Activated B cell treated with CpG ODN at 0.5 μM for 24 hours (primary cell): ENCODE measurements at regions not wholly inside any gene's neighbourhood (a gene's known extent, or its start where the extent isn't known, plus 50 kb on each side); places are given as distances from the start of the nearest gene placed in this dataset.

ENCODE experiments used
- ATAC-seq: fragments of 200-7000 bp; cut with Tn5 transposase; one replicate; pipeline ENCODE4 v1.10.0; 2021; ENCODE audit warnings: low read depth, mild to moderate bottlenecking, moderate library complexity
- CTCF ChIA-PET: fragments of 350-600 bp; sonication (Branson Sonifier 250); formaldehyde crosslinking; loops from one replicate; lab custom pipeline; 2021; ENCODE audit warnings: antibody characterized with exemption; lab: Charles Lee
- POLR2A ChIA-PET: fragments of 350-600 bp; sonication (Branson Sonifier 250); formaldehyde crosslinking; loops from one replicate; lab custom pipeline; 2021; ENCODE audit warnings: antibody characterized with exemption; lab: Charles Lee
- DNase-seq: peaks from one replicate; pipeline ENCODE4 v3.0.0; 2022
- H3K27ac Mint-ChIP-seq: one replicate; pipeline ENCODE4 v1.8.0; 2020; ENCODE audit warnings: mixed read lengths
- H3K27me3 Mint-ChIP-seq: one replicate; pipeline ENCODE4 v1.8.0; 2021; ENCODE audit warnings: mixed read lengths
- H3K36me3 Mint-ChIP-seq: one replicate; pipeline ENCODE4 v1.8.0; 2021; ENCODE audit warnings: low read depth, mixed read lengths
- H3K4me1 Mint-ChIP-seq: one replicate; pipeline ENCODE4 v1.8.0; 2021; ENCODE audit warnings: mixed read lengths
- H3K4me3 Mint-ChIP-seq: one replicate; pipeline ENCODE4 v1.8.0; 2020; ENCODE audit warnings: mild to moderate bottlenecking, mixed read lengths
- H3K9me3 Mint-ChIP-seq: one replicate; pipeline ENCODE4 v1.8.0; 2020; ENCODE audit warnings: mixed read lengths
- intact Hi-C: fragments of 100-400 bp; cut with micrococcal nuclease; formaldehyde crosslinking; loops from one replicate; pipeline ENCODE4 v1.15.1; 2024
- TF ChIP-seq, protein P1 (sequence below): fragments of 200-600 bp; IDR thresholded peaks from one replicate; pipeline ENCODE4 v1.8.0; 2022; ENCODE audit warnings: antibody characterized with exemption, mild to moderate bottlenecking

DNA sequence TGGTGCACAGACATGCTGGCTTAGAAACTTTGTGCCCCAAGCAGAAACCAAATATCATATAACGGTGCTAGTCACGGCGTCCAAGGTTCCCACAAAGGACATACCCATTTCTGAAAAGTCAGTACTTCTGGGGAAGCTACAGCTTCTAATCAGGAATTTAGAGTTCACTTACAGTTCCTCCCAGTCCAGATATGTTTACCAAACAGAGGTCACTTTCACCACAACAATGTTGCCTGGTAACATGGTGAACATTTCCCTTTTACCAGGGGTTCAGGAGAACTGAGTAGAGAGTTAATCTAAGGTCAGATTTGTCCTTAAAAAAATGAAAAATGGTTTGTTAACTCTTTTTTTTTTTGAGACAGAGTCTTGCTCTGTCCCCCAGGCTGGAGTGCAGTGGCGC lies 265.9 kb upstream of the MKLN1 start:
- TF ChIP-seq, protein P1, sequence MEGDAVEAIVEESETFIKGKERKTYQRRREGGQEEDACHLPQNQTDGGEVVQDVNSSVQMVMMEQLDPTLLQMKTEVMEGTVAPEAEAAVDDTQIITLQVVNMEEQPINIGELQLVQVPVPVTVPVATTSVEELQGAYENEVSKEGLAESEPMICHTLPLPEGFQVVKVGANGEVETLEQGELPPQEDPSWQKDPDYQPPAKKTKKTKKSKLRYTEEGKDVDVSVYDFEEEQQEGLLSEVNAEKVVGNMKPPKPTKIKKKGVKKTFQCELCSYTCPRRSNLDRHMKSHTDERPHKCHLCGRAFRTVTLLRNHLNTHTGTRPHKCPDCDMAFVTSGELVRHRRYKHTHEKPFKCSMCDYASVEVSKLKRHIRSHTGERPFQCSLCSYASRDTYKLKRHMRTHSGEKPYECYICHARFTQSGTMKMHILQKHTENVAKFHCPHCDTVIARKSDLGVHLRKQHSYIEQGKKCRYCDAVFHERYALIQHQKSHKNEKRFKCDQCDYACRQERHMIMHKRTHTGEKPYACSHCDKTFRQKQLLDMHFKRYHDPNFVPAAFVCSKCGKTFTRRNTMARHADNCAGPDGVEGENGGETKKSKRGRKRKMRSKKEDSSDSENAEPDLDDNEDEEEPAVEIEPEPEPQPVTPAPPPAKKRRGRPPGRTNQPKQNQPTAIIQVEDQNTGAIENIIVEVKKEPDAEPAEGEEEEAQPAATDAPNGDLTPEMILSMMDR, result no peak
- ChIA-PET CTCF (no interaction called here), POLR2A (no interaction called here)
- ATAC-seq (no peak), DNase-seq (no peak)
- H3K4me3 Mint-ChIP-seq, result no peak overlapping the region
- H3K4me1 Mint-ChIP-seq, result peaks cover 63% of the 10 kb centered on the region
- no peaks in the 10 kb centered on the region for H3K27me3 Mint-ChIP-seq
- no peaks in the 10 kb centered on the region for H3K9me3 Mint-ChIP-seq
- H3K27ac Mint-ChIP-seq, result no peak overlapping the region
- H3K36me3 Mint-ChIP-seq, result peaks cover 34% of the 10 kb centered on the region
- intact Hi-C loops, result loop anchor here (10.0 kb wide), 1 partner anchor 593 kb away; no protein-coding TSS in a partner anchor

DNA sequence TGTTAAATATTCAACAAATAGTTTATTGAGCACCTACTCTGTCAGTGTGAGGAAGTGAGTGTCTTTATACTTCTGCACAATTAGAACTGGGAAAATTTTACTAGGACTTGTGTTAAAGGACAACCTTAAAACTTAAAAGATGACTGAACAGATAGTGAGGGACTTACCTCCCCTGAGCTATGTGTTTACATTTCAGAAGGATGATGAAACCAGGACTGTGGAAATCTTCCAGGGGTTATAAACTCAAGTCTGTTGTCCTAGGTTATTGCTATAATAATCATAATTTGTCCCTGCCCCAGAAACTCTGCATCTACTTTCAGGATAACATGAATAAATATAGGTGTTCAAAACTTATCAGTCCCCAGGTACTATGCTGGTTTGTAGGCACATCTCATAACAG lies 261.0 kb upstream of the MKLN1 start:
- Mint-ChIP-seq H3K27me3 (no peaks in the 10 kb centered on the region), H3K4me1 (peaks cover 58% of the 10 kb centered on the region), H3K27ac (peak overlapping the region; percentile 68), H3K9me3 (no peaks in the 10 kb centered on the region), H3K36me3 (peaks cover 29% of the 10 kb centered on the region), H3K4me3 (no peak overlapping the region)
- ChIA-PET POLR2A (interaction anchor here (0.8 to 2.3 kb wide), 2 partner anchors 10 to 262 kb away, joined by 3 to 11 read pairs; no protein-coding TSS in a partner anchor), CTCF (interaction anchor here (1.1 to 3.0 kb wide), 5 partner anchors 9 to 236 kb away, joined by 3 to 14 read pairs (median 3); no protein-coding TSS in a partner anchor)
- TF ChIP-seq, protein P1, result no peak
- intact Hi-C loops, result loop anchor here (1.0 to 10.0 kb wide), 3 partner anchors 7 to 588 kb away; no protein-coding TSS in a partner anchor
- ATAC-seq (no peak), DNase-seq (no peak)

DNA sequence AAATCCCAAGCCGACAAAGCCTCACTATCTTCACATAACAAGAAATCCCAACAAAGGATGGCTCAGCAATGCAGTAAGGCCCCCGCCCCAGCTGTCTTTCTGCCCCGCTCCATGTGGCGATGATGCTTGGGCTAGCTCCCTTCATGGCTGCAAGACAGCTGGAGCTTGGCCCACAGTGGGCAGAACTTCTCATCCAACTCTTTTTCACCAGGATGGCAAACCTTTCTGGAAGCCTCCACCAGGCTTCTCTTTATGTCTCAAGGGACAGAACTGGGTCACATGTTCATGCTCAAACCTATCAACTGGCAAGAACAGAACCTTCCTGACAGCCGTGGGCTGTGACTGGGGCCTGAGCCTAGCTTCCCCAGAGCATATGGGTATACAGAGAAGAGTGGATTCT lies 260.5 kb upstream of the MKLN1 start:
- ATAC-seq (peak; percentile 51), DNase-seq (no peak)
- CTCF ChIA-PET, result interaction anchor here (1.0 to 3.0 kb wide), 6 partner anchors 9 to 236 kb away, joined by 3 to 14 read pairs (median 3); no protein-coding TSS in a partner anchor
- no peak overlapping the region for H3K4me3 Mint-ChIP-seq
- H3K4me1 Mint-ChIP-seq, result peaks cover 61% of the 10 kb centered on the region
- H3K9me3 Mint-ChIP-seq, result no peaks in the 10 kb centered on the region
- peaks cover 28% of the 10 kb centered on the region for H3K36me3 Mint-ChIP-seq
- H3K27me3 Mint-ChIP-seq, result no peaks in the 10 kb centered on the region
- intact Hi-C loops, result loop anchor here (1.0 to 10.0 kb wide), 3 partner anchors 8 to 588 kb away; no protein-coding TSS in a partner anchor
- H3K27ac Mint-ChIP-seq, result peak overlapping the region; percentile 68
- POLR2A ChIA-PET, result interaction anchor here (0.8 to 2.7 kb wide), 3 partner anchors 10 to 261 kb away, joined by 3 to 13 read pairs (median 11); no protein-coding TSS in a partner anchor
- TF ChIP-seq, protein P1, result no peak

DNA sequence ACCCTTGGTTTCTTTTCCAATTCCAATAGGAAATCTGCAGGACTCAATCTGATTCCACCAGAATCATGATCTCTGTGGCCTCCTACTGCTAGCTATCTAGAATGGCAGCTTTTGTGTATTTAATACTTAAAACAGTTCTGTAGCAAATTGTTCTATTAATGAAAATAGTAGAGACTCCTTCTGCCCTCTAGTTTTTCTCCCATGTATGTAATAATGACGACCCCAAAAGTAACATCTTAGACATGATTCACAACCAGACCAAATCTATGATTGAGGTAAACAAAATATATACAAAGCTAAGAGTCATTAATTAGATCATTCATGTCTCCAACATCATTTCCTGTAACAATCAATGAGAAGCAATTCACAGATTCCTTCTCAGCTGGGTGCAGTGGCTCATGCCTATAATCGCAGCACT lies 259.1 kb upstream of the MKLN1 start:
- Mint-ChIP-seq H3K36me3 (peaks cover 37% of the 10 kb centered on the region), H3K4me1 (peaks cover 68% of the 10 kb centered on the region), H3K27ac (no peak overlapping the region), H3K4me3 (no peak overlapping the region), H3K9me3 (no peaks in the 10 kb centered on the region), H3K27me3 (no peaks in the 10 kb centered on the region)
- ATAC-seq (no peak), DNase-seq (no peak)
- TF ChIP-seq, protein P1, result no peak
- ChIA-PET CTCF (interaction anchor here (1.0 to 3.0 kb wide), 10 partner anchors 11 to 356 kb away, joined by 3 to 23 read pairs (median 8); no protein-coding TSS in a partner anchor), POLR2A (interaction anchor here (0.6 to 2.7 kb wide), 5 partner anchors 9 to 347 kb away, joined by 3 to 13 read pairs (median 11); no protein-coding TSS in a partner anchor)
- intact Hi-C loops, result loop anchor here (1.0 to 10.0 kb wide), 5 partner anchors 38 to 586 kb away; no protein-coding TSS in a partner anchor

DNA sequence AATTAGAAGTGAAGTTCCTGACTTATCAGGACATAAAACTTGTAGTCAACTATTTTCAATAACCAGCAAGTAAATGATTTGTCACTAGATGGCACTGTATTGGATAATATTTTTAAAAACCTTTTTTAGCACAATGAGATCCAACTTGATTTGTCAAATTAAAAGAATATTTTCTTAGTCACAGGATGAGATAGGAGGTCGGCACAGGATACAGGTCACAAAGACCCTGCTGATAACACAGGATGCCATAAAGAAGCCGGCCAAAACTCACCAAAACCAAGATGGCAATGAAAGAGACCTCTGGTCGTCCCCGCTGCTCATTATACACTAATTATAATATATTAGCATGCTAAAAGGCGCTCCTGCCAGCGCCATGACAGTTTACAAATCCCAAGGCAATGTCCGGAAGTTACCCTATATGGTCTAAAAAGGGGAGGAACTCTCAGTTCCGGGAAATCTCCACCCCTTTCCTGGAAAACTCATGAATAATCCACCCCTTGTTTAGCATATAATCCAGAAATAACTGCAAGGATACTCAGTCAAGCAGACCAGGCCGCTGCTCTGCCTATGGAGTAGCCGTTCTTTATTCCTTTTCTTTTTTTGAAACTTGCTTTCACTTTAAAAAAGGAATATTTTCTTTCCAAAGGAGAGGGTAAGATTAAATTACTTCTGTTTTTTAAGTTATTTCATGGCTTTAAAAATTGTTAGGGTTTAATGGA lies 255.7 kb upstream of the MKLN1 start:
- no peaks in the 10 kb centered on the region for H3K9me3 Mint-ChIP-seq
- no peak for DNase-seq
- H3K27ac Mint-ChIP-seq, result peak overlapping the region; percentile 73
- TF ChIP-seq, protein P1, result no peak
- ChIA-PET CTCF (interaction anchor here (1.1 to 1.3 kb wide), 2 partner anchors 31 to 35 kb away, joined by 3 to 4 read pairs; no protein-coding TSS in a partner anchor), POLR2A (interaction anchor here (0.5 to 1.3 kb wide), 2 partner anchors 35 to 1464 kb away, joined by 3 read pairs; no protein-coding TSS in a partner anchor)
- intact Hi-C loops, result loop anchor here (5.0 kb wide), 1 partner anchor 440 kb away; no protein-coding TSS in a partner anchor
- H3K27me3 Mint-ChIP-seq, result no peaks in the 10 kb centered on the region
- H3K36me3 Mint-ChIP-seq, result peaks cover 59% of the 10 kb centered on the region
- H3K4me3 Mint-ChIP-seq, result no peak overlapping the region
- ATAC-seq, result no peak
- H3K4me1 Mint-ChIP-seq, result peaks cover 82% of the 10 kb centered on the region
